ENCODE measurements at regions not wholly inside any gene's neighbourhood (a gene's known extent, or its start where the extent isn't known, plus 50 kb on each side); places are given as distances from the start of the nearest gene placed in this dataset.
"Not testable (repeated sequence)": the region's sequence is repeated elsewhere in the genome, so short reads cannot be mapped to it uniquely, and the experiment has no call there.

- H3K27ac Mint-ChIP-seq, H3K4me3 Mint-ChIP-seq: not testable (repeated sequence)
Measured at GRCh38 chr3:110704332-110704731, 367.3 kb upstream of the NECTIN3 start.

GRCh38 chr3:110708156-110708555 is 363.5 kb upstream of the NECTIN3 start:
- peaks cover 6% of the 10 kb centered on the region for H3K9me3 Mint-ChIP-seq (ENCODE audit: low read depth)
- no peaks in the 10 kb centered on the region for H3K4me1 Mint-ChIP-seq
- intact Hi-C loops (cut with DNase I, micrococcal nuclease), result no loop called here
- CTCF ChIA-PET, result interaction anchor here (0.9 kb wide), 1 partner anchor 9 kb away, joined by 3 read pairs; no protein-coding TSS in a partner anchor
- no peaks in the 10 kb centered on the region for H3K36me3 Mint-ChIP-seq (ENCODE audit: low read depth)
- no peak for ATAC-seq
- no peak overlapping the region for H3K4me3 Mint-ChIP-seq
- peaks cover 8% of the 10 kb centered on the region for H3K27me3 Mint-ChIP-seq
- no peak overlapping the region for H3K27ac Mint-ChIP-seq
- no peak for DNase-seq
- POLR2A ChIA-PET, result no interaction called here

More at GRCh38 chr3:110704332-110704731, 367.3 kb upstream of the NECTIN3 start:
- POLR2A ChIA-PET; ATAC-seq; DNase-seq; H3K27me3 Mint-ChIP-seq; intact Hi-C loops (cut with DNase I, micrococcal nuclease); CTCF ChIA-PET; H3K36me3 Mint-ChIP-seq (ENCODE audit: low read depth); H3K4me1 Mint-ChIP-seq: not testable (repeated sequence)
- H3K9me3 Mint-ChIP-seq (ENCODE audit: low read depth), result peaks cover 11% of the 10 kb centered on the region

- ChIA-PET CTCF (no interaction called here), POLR2A (no interaction called here)
- DNase-seq, result no peak
- Mint-ChIP-seq H3K27ac (no peak overlapping the region), H3K27me3 (peaks cover 7% of the 10 kb centered on the region), H3K9me3 (ENCODE audit: low read depth) (peaks cover 2% of the 10 kb centered on the region), H3K4me1 (no peaks in the 10 kb centered on the region), H3K36me3 (ENCODE audit: low read depth) (no peaks in the 10 kb centered on the region), H3K4me3 (no peak overlapping the region)
- no peak for ATAC-seq
- intact Hi-C loops (cut with DNase I, micrococcal nuclease), result no loop called here
Measured at GRCh38 chr3:110710156-110710555, 361.5 kb upstream of the NECTIN3 start.

GRCh38 chr3:110710603-110711002 is 361.0 kb upstream of the NECTIN3 start:
- H3K4me3 Mint-ChIP-seq, result no peak overlapping the region
- H3K4me1 Mint-ChIP-seq, result no peaks in the 10 kb centered on the region
- ChIA-PET POLR2A (no interaction called here), CTCF (no interaction called here)
- no peak for DNase-seq
- intact Hi-C loops (cut with DNase I, micrococcal nuclease), result no loop called here
- H3K9me3 Mint-ChIP-seq (ENCODE audit: low read depth), result peaks cover 2% of the 10 kb centered on the region
- H3K27ac Mint-ChIP-seq, result no peak overlapping the region
- no peaks in the 10 kb centered on the region for H3K36me3 Mint-ChIP-seq (ENCODE audit: low read depth)
- no peak for ATAC-seq
- peaks cover 7% of the 10 kb centered on the region for H3K27me3 Mint-ChIP-seq

GRCh38 chr3:110711130-110711832 is 360.3 kb upstream of the NECTIN3 start:
- CTCF ChIA-PET, result no interaction called here
- H3K4me1 Mint-ChIP-seq, result no peaks in the 10 kb centered on the region
- POLR2A ChIA-PET, result no interaction called here
- peaks cover 7% of the 10 kb centered on the region for H3K27me3 Mint-ChIP-seq
- ATAC-seq (no peak), DNase-seq (no peak)
- H3K9me3 Mint-ChIP-seq (ENCODE audit: low read depth), result no peaks in the 10 kb centered on the region
- H3K4me3 Mint-ChIP-seq, result no peak overlapping the region
- no peak overlapping the region for H3K27ac Mint-ChIP-seq
- intact Hi-C loops (cut with DNase I, micrococcal nuclease), result no loop called here
- H3K36me3 Mint-ChIP-seq (ENCODE audit: low read depth), result no peaks in the 10 kb centered on the region

- Mint-ChIP-seq H3K4me3 (no peak overlapping the region), H3K36me3 (ENCODE audit: low read depth) (no peaks in the 10 kb centered on the region), H3K9me3 (ENCODE audit: low read depth) (no peaks in the 10 kb centered on the region), H3K4me1 (no peaks in the 10 kb centered on the region), H3K27ac (no peak overlapping the region), H3K27me3 (peaks cover 7% of the 10 kb centered on the region)
- ChIA-PET POLR2A (no interaction called here), CTCF (no interaction called here)
- intact Hi-C loops (cut with DNase I, micrococcal nuclease), result no loop called here
- DNase-seq (no peak), ATAC-seq (no peak)
Measured at GRCh38 chr3:110711851-110712516, 359.6 kb upstream of the NECTIN3 start.

DNA sequence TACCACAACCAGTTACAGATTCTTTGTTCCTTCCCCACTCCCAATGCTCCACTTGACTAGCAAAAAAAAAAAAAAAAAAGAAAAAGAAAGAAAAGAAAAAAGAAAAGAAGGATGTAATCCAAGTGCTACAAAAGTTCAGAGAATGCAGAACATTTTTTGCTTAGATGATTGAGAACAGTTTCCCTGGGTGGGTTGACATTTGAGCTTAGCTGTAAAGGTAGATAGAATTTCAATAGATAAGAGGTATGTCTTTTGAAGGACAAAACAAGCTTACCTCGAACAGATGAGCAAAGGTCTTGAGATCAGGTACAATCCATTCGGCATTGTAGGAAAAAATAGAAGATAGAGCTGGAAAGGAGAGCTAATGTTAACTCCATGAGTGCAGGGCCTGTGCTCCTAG is 344.6 kb upstream of the NECTIN3 start:
- no peaks in the 10 kb centered on the region for H3K36me3 Mint-ChIP-seq (ENCODE audit: low read depth)
- ChIA-PET CTCF (interaction anchor here (0.7 kb wide), 2 partner anchors 334 to 1223 kb away, joined by 3 to 4 read pairs; no protein-coding TSS in a partner anchor), POLR2A (no interaction called here)
- intact Hi-C loops (cut with DNase I, micrococcal nuclease), result no loop called here
- ATAC-seq (no peak), DNase-seq (no peak)
- H3K4me1 Mint-ChIP-seq, result no peaks in the 10 kb centered on the region
- no peak overlapping the region for H3K4me3 Mint-ChIP-seq
- H3K9me3 Mint-ChIP-seq (ENCODE audit: low read depth), result no peaks in the 10 kb centered on the region
- no peak overlapping the region for H3K27ac Mint-ChIP-seq
- H3K27me3 Mint-ChIP-seq, result peaks cover 13% of the 10 kb centered on the region

- no peaks in the 10 kb centered on the region for H3K9me3 Mint-ChIP-seq (ENCODE audit: low read depth)
- ChIA-PET POLR2A (no interaction called here), CTCF (interaction anchor here (0.6 kb wide), 1 partner anchor 11 kb away, joined by 3 read pairs; no protein-coding TSS in a partner anchor)
- peaks cover 13% of the 10 kb centered on the region for H3K27me3 Mint-ChIP-seq
- no peaks in the 10 kb centered on the region for H3K36me3 Mint-ChIP-seq (ENCODE audit: low read depth)
- no peaks in the 10 kb centered on the region for H3K4me1 Mint-ChIP-seq
- intact Hi-C loops (cut with DNase I, micrococcal nuclease), result no loop called here
- H3K27ac Mint-ChIP-seq, result no peak overlapping the region
- ATAC-seq (no peak), DNase-seq (no peak)
- H3K4me3 Mint-ChIP-seq, result no peak overlapping the region
Measured at GRCh38 chr3:110731148-110731547, 340.5 kb upstream of the NECTIN3 start.

- DNase-seq, result no peak
- ATAC-seq, result no peak
- ChIA-PET CTCF (no interaction called here), POLR2A (no interaction called here)
- no peak overlapping the region for H3K4me3 Mint-ChIP-seq
- H3K4me1 Mint-ChIP-seq, result no peaks in the 10 kb centered on the region
- intact Hi-C loops (cut with DNase I, micrococcal nuclease), result no loop called here
- no peak overlapping the region for H3K27ac Mint-ChIP-seq
- no peaks in the 10 kb centered on the region for H3K36me3 Mint-ChIP-seq (ENCODE audit: low read depth)
- no peaks in the 10 kb centered on the region for H3K9me3 Mint-ChIP-seq (ENCODE audit: low read depth)
- H3K27me3 Mint-ChIP-seq, result peaks cover 11% of the 10 kb centered on the region
Measured at GRCh38 chr3:110732420-110732819, 339.2 kb upstream of the NECTIN3 start.

DNA sequence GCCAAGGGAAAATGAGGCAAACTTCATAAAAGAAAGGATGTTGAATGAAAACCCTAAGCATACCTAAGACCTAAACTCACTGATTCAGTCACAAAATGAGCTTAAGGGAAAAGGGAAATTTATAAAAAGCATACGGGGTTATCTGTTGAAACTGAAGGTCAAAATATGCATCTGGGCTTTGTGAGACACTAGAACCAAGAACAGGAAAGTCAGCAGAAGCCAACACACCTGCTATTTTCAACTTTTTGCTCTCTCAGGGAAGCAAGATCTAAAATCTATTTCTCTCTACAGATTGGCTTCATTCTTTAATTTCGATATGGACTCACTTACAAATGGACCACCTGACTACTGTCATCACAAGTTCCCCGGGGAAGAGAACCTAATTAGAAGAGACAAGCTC is 338.6 kb upstream of the NECTIN3 start:
- intact Hi-C loops (cut with DNase I, micrococcal nuclease), result no loop called here
- Mint-ChIP-seq H3K4me3 (no peak overlapping the region), H3K27me3 (peaks cover 11% of the 10 kb centered on the region), H3K4me1 (no peaks in the 10 kb centered on the region), H3K36me3 (ENCODE audit: low read depth) (no peaks in the 10 kb centered on the region), H3K27ac (no peak overlapping the region), H3K9me3 (ENCODE audit: low read depth) (no peaks in the 10 kb centered on the region)
- ATAC-seq, result no peak
- CTCF ChIA-PET, result no interaction called here
- POLR2A ChIA-PET, result no interaction called here
- DNase-seq, result no peak

DNA sequence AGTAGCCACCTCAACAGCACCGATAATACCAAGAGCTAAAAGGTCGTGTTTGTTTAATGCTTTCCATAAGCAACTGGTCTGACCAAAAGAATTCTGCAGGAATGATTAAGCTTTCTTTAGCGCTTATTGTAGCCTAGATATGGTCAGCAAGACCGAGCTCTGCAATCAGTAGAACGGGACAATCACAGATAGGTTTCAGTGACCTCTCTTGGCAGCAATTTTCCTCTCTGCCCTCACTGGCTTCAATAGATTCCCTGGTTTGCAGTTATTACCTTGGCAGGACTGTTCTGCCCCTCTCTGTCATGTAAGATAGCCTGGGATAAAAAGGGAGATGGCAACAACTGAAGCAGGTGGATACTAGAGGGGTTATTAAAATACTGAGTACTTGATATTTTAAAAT is 337.1 kb upstream of the NECTIN3 start:
- no peak overlapping the region for H3K4me3 Mint-ChIP-seq
- H3K4me1 Mint-ChIP-seq, result no peaks in the 10 kb centered on the region
- no peaks in the 10 kb centered on the region for H3K9me3 Mint-ChIP-seq (ENCODE audit: low read depth)
- H3K36me3 Mint-ChIP-seq (ENCODE audit: low read depth), result no peaks in the 10 kb centered on the region
- H3K27ac Mint-ChIP-seq, result no peak overlapping the region
- intact Hi-C loops (cut with DNase I, micrococcal nuclease), result no loop called here
- ChIA-PET POLR2A (no interaction called here), CTCF (no interaction called here)
- no peak for ATAC-seq
- H3K27me3 Mint-ChIP-seq, result peaks cover 6% of the 10 kb centered on the region
- no peak for DNase-seq

DNA sequence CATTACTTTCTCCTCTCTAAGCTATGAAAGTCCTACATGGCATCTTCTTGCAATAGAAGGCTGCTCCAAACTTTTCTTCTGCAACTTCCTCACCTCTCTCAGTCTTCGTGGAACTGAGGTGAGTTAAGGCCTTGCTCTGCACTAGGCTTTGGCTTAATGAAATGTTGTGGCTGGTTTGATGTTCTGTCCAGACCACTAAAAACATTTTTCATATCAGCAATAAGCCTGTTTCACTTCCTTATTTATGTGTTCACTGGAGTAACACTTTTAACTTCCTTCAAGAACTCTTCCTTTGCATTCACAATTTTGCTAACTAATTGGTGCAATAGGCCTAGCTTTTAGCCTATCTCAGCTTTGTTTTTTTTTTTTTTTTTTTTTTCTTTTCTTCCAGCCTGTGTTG is 335.3 kb upstream of the NECTIN3 start:
- no peaks in the 10 kb centered on the region for H3K4me1 Mint-ChIP-seq
- CTCF ChIA-PET, result interaction anchor here (0.6 kb wide), 1 partner anchor 351 kb away, joined by 5 read pairs; no protein-coding TSS in a partner anchor

More for the DNA sequence above, 335.3 kb upstream of the NECTIN3 start:
- intact Hi-C loops (cut with DNase I, micrococcal nuclease), result no loop called here
- Mint-ChIP-seq H3K27ac (no peak overlapping the region), H3K4me3 (no peak overlapping the region), H3K27me3 (no peaks in the 10 kb centered on the region), H3K9me3 (ENCODE audit: low read depth) (no peaks in the 10 kb centered on the region), H3K36me3 (ENCODE audit: low read depth) (no peaks in the 10 kb centered on the region)
- POLR2A ChIA-PET, result interaction anchor here (0.6 kb wide), 1 partner anchor 212 kb away, joined by 4 read pairs; no protein-coding TSS in a partner anchor
- DNase-seq, result no peak
- ATAC-seq, result no peak
